Hematopoietic multipotent progenitor cell treated with erythropoietin and hydrocortisone succinate and interleukin-3 and kit ligand, for 6 days (in vitro differentiated cells): ENCODE measurements at regions not wholly inside any gene's neighbourhood (a gene's known extent, or its start where the extent isn't known, plus 50 kb on each side); places are given as distances from the start of the nearest gene placed in this dataset.
"Not testable (repeated sequence)": the region's sequence is repeated elsewhere in the genome, so short reads cannot be mapped to it uniquely, and the experiment has no call there.

ENCODE experiments used
- DNase-seq: peaks from one replicate; pipeline ENCODE4 v3.0.0-alpha.2; 2015

GRCh38 chrX:128931071-128931470 is 592.2 kb downstream of the SMARCA1 start:
- no peak for DNase-seq

- no peak for DNase-seq
Observed at GRCh38 chrX:128929271-128930057, 593.8 kb downstream of the SMARCA1 start.

- no peak for DNase-seq
Observed at GRCh38 chrX:128928636-128929035, 594.7 kb downstream of the SMARCA1 start.

- no peak for DNase-seq
Observed at GRCh38 chrX:128927363-128927762, 595.9 kb downstream of the SMARCA1 start.

- no peak for DNase-seq
Observed at GRCh38 chrX:128906753-128907152, 616.5 kb downstream of the SMARCA1 start.

GRCh38 chrX:128901018-128901417 is 622.3 kb downstream of the SMARCA1 start:
- no peak for DNase-seq

GRCh38 chrX:128897621-128898020 is 625.7 kb downstream of the SMARCA1 start:
- DNase-seq: no peak

- peak; percentile 1 for DNase-seq
Observed at GRCh38 chrX:128891554-128891953, 631.7 kb downstream of the SMARCA1 start.

GRCh38 chrX:128884430-128884829 is 638.9 kb downstream of the SMARCA1 start:
- no peak for DNase-seq

GRCh38 chrX:128883650-128884049 is 639.6 kb downstream of the SMARCA1 start:
- no peak for DNase-seq

- DNase-seq: no peak
Observed at GRCh38 chrX:128870361-128870760, 652.9 kb downstream of the SMARCA1 start.

- no peak for DNase-seq
Observed at GRCh38 chrX:128862557-128862956, 660.7 kb downstream of the SMARCA1 start.

- no peak for DNase-seq
Observed at GRCh38 chrX:128848374-128848773, 674.9 kb downstream of the SMARCA1 start.

GRCh38 chrX:128846385-128846784 is 676.9 kb downstream of the SMARCA1 start:
- no peak for DNase-seq

GRCh38 chrX:128818690-128819089 is 704.6 kb downstream of the SMARCA1 start:
- DNase-seq: no peak

- DNase-seq: peak; percentile 16
Observed at GRCh38 chrX:128816919-128817318, 706.4 kb downstream of the SMARCA1 start.

- DNase-seq: no peak
Observed at GRCh38 chrX:128807367-128807766, 715.9 kb downstream of the SMARCA1 start.

- DNase-seq: no peak
Observed at GRCh38 chrX:128805236-128805635, 718.1 kb downstream of the SMARCA1 start.

GRCh38 chrX:128804828-128805227 is 718.5 kb downstream of the SMARCA1 start:
- no peak for DNase-seq

GRCh38 chrX:128800138-128800537 is 723.2 kb downstream of the SMARCA1 start:
- DNase-seq: peak; percentile 3

- DNase-seq: not testable (repeated sequence)
Observed at GRCh38 chrX:128783139-128783538, 730.9 kb upstream of the ACTRT1 start.

GRCh38 chrX:128781506-128781905 is 729.3 kb upstream of the ACTRT1 start:
- DNase-seq: peak; percentile 4

- no peak for DNase-seq
Observed at GRCh38 chrX:128780934-128781333, 728.7 kb upstream of the ACTRT1 start.

- no peak for DNase-seq
Observed at GRCh38 chrX:128769495-128769894, 717.3 kb upstream of the ACTRT1 start.

- DNase-seq: no peak
Observed at GRCh38 chrX:128759745-128760144, 707.5 kb upstream of the ACTRT1 start.
